ENCODE measurements at regions not wholly inside any gene's neighbourhood (a gene's known extent, or its start where the extent isn't known, plus 50 kb on each side); places are given as distances from the start of the nearest gene placed in this dataset.
"Not testable (repeated sequence)": the region's sequence is repeated elsewhere in the genome, so short reads cannot be mapped to it uniquely, and the experiment has no call there.

DNA sequence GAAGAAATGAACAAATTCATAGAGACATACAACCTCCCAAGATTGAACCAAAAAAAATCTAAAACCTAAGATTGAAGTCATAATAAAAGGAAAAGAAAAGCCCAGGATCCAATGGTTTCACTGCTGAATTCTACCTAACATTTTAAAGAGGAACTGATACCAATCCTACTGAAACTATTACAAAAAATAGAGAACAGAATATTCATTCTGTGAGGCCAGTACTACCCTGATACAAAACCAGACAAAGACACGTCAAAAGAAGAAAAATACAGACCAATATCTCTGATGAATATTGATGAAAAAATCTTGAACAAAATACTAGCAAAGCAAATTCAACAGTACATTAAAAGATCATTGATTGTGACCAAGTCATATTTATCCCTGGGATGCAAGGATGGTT lies 128.5 kb upstream of the STEAP1 start:
- no peak overlapping the region for H3K27ac ChIP-seq (ENCODE audit: low read depth, low read length)
- no peaks in the 10 kb centered on the region for H3K36me3 Mint-ChIP-seq
- no peak overlapping the region for H3K4me3 ChIP-seq (ENCODE audit: low read length)
- H3K4me3 Mint-ChIP-seq: no peak overlapping the region
- intact Hi-C loops (cut with micrococcal nuclease): no loop called here
- H3K9me3 ChIP-seq (ENCODE audit: control insufficient read depth in 2 of 3, low read length in 3 of 3): peaks cover 0 to 3% (median 0%) of the 10 kb centered on the region in 3 experiments
- ATAC-seq (no peak), DNase-seq (no peak)
- CTCF ChIA-PET: no interaction called here
- no peaks in the 10 kb centered on the region for H3K4me1 Mint-ChIP-seq
- H3K27ac Mint-ChIP-seq: no peak overlapping the region
- peaks cover 0 to 29% (median 5%) of the 10 kb centered on the region in 11 donors for H3K9me3 Mint-ChIP-seq
- no peaks in the 10 kb centered on the region for H3K27me3 ChIP-seq (ENCODE audit: control insufficient read depth in 2 of 2, insufficient read depth in 2 of 2, low read length in 2 of 2)
- POLR2A ChIA-PET: no interaction called here
- H3K36me3 ChIP-seq (ENCODE audit: control insufficient read depth in 2 of 3, insufficient read depth in 3 of 3, low read length in 3 of 3): no peaks in the 10 kb centered on the region
- H3K4me1 ChIP-seq (ENCODE audit: control insufficient read depth in 2 of 2, insufficient read depth in 2 of 2, low read length in 2 of 2): no peaks in the 10 kb centered on the region
- H3K27me3 Mint-ChIP-seq: no peaks in the 10 kb centered on the region

DNA sequence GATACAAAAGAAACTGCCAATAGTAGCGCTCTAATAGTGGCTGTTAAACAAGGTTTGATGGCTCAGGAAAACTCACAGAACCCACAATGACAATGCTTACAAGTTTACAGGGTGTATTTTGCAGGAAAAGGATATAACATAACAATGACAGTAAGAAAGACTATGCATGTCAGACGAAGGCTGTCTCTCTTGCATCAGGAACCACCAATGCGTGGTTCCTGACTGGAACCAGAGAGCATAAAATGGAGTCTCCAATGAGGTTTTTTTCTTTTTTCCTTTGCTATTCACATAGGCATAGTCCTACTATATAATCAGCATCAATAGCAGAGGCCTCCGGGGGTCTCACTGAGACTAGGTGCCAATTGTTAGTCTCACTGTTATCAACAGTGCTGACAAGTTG lies 120.4 kb upstream of the STEAP1 start:
- CTCF ChIA-PET: no interaction called here
- ATAC-seq: no peak
- intact Hi-C loops (cut with micrococcal nuclease): no loop called here

DNA sequence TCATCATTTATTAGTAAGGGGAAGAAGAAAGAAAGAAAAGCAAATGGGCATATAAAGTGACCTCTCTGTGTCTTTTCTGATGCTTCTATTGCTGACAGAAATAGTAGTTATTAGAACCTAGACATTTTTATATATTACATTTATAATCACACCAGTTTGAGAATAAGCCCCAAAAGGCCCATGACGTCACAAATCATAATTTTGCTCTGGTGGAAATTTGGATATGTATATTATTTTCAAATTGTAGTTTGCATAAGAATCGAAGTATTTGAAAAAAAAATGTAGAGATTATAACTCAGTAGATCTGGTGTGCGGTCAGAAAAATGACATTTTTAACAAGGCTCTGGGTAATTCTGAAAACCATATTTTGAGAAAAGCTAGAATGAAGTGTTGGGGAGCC lies 101.2 kb upstream of the STEAP1 start:
- Histone ChIP-seq H3K4me3 (ENCODE audit: low read length) (no peak overlapping the region), H3K4me1 (ENCODE audit: control insufficient read depth in 2 of 2, insufficient read depth in 2 of 2, low read length in 2 of 2) (no peaks in the 10 kb centered on the region), H3K36me3 (ENCODE audit: control insufficient read depth in 2 of 3, insufficient read depth in 3 of 3, low read length in 3 of 3) (no peaks in the 10 kb centered on the region), H3K27me3 (ENCODE audit: control insufficient read depth in 2 of 2, insufficient read depth in 2 of 2, low read length in 2 of 2) (no peaks in the 10 kb centered on the region), H3K27ac (ENCODE audit: low read depth, low read length) (no peak overlapping the region), H3K9me3 (ENCODE audit: control insufficient read depth in 2 of 3, low read length in 3 of 3) (no peaks in the 10 kb centered on the region)
- no peaks in the 10 kb centered on the region for H3K36me3 Mint-ChIP-seq
- no peaks in the 10 kb centered on the region for H3K4me1 Mint-ChIP-seq
- intact Hi-C loops (cut with micrococcal nuclease): no loop called here
- peaks cover 0 to 10% (median 3%) of the 10 kb centered on the region in 11 donors for H3K9me3 Mint-ChIP-seq
- ATAC-seq (no peak), DNase-seq (no peak)
- peaks cover 0 to 2% (median 0%) of the 10 kb centered on the region in 5 donors for H3K27me3 Mint-ChIP-seq
- ChIA-PET POLR2A (no interaction called here), CTCF (no interaction called here)
- H3K27ac Mint-ChIP-seq: no peak overlapping the region
- H3K4me3 Mint-ChIP-seq: no peak overlapping the region

More for the DNA sequence above, 120.4 kb upstream of the STEAP1 start:
- Histone ChIP-seq H3K4me3 (ENCODE audit: low read length) (no peak overlapping the region), H3K4me1 (ENCODE audit: control insufficient read depth in 2 of 2, insufficient read depth in 2 of 2, low read length in 2 of 2) (no peaks in the 10 kb centered on the region), H3K27me3 (ENCODE audit: control insufficient read depth in 2 of 2, insufficient read depth in 2 of 2, low read length in 2 of 2) (no peaks in the 10 kb centered on the region), H3K9me3 (ENCODE audit: control insufficient read depth in 2 of 3, low read length in 3 of 3) (no peaks in the 10 kb centered on the region), H3K27ac (ENCODE audit: low read depth, low read length) (no peak overlapping the region), H3K36me3 (ENCODE audit: control insufficient read depth in 2 of 3, insufficient read depth in 3 of 3, low read length in 3 of 3) (no peaks in the 10 kb centered on the region)
- no peak for DNase-seq
- Mint-ChIP-seq H3K27ac (no peak overlapping the region), H3K9me3 (peaks cover 0 to 6% (median 0%) of the 10 kb centered on the region in 11 donors), H3K27me3 (no peaks in the 10 kb centered on the region), H3K36me3 (no peaks in the 10 kb centered on the region), H3K4me3 (no peak overlapping the region), H3K4me1 (no peaks in the 10 kb centered on the region)
- POLR2A ChIA-PET: no interaction called here

DNA sequence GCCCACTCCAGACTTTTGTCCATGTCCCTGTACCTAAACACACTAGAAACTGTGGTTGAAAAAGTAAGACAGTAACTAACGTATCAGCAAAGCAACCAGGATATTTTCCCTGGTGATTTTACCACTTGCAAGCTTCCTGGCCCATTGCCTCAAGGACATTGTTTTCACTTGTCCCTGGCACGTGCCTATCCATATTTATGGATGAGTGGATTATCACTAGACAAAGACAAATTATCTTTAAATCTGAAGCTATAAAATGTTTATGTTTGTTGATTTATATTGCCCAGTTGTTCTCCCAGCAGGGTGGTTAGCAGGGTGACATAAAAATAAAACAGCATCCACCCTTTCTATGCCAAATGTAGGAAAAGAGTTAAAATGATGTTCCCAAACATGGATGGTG lies 93.2 kb upstream of the STEAP1 start:
- Mint-ChIP-seq H3K36me3 (no peaks in the 10 kb centered on the region), H3K27me3 (peaks cover 0 to 9% (median 5%) of the 10 kb centered on the region in 5 donors), H3K4me1 (no peaks in the 10 kb centered on the region), H3K4me3 (no peak overlapping the region), H3K9me3 (peaks cover 0 to 7% (median 0%) of the 10 kb centered on the region in 11 donors), H3K27ac (no peak overlapping the region)
- DNase-seq (no peak), ATAC-seq (no peak)
- H3K27me3 ChIP-seq (ENCODE audit: control insufficient read depth in 2 of 2, insufficient read depth in 2 of 2, low read length in 2 of 2): no peaks in the 10 kb centered on the region
- no peak overlapping the region for H3K4me3 ChIP-seq (ENCODE audit: low read length)
- H3K9me3 ChIP-seq (ENCODE audit: control insufficient read depth in 2 of 3, low read length in 3 of 3): no peaks in the 10 kb centered on the region
- ChIA-PET CTCF (no interaction called here), POLR2A (no interaction called here)
- intact Hi-C loops (cut with micrococcal nuclease): no loop called here
- H3K27ac ChIP-seq (ENCODE audit: low read depth, low read length): no peak overlapping the region
- H3K36me3 ChIP-seq (ENCODE audit: control insufficient read depth in 2 of 3, insufficient read depth in 3 of 3, low read length in 3 of 3): no peaks in the 10 kb centered on the region
- H3K4me1 ChIP-seq (ENCODE audit: control insufficient read depth in 2 of 2, insufficient read depth in 2 of 2, low read length in 2 of 2): no peaks in the 10 kb centered on the region

DNA sequence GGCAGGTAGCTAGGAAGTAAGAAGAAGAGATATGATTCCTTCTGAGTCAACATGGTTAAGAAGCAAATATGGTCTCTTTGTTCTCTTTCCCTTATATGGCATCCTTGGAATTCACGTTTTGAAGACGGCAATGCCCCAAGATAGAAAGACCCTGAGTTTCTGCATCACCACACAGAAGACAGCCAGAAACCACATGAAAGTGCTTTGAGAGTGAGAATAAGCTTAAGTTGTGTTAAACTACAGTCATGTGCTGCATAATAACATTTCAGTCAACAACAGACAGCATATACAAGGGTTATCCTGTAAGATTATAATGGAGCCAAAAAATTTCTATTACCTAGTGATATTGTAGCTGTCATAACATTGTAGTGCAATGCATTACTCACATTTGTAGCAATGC lies 89.9 kb upstream of the STEAP1 start:
- POLR2A ChIA-PET: no interaction called here

DNA sequence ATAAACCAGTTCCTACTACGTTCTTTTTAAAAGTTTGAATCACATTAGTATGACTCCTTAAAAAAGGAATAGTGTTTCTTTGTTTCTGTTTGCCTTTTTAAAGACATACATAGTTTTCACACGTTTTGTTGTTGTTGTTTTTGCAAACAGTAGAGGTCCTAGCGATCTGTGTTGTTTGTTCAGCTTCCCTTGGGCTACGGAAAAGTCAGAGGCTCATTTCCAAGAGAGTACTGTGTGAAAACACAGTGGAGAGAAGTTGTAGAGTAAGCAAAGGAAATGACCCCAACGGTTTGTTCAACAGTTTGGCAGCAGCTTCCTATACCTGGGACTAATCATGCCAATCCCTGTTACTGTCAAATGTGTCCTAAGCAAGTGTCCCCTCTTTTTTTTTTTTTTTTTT lies 87.1 kb upstream of the STEAP1 start:
- H3K4me3 ChIP-seq (ENCODE audit: low read length): no peak overlapping the region
- Mint-ChIP-seq H3K4me3 (no peak overlapping the region), H3K27me3 (peaks cover 0 to 28% (median 8%) of the 10 kb centered on the region in 5 donors), H3K4me1 (no peaks in the 10 kb centered on the region), H3K9me3 (peaks cover 0 to 7% (median 0%) of the 10 kb centered on the region in 11 donors), H3K36me3 (no peaks in the 10 kb centered on the region), H3K27ac (no peak overlapping the region)
- ChIA-PET CTCF (no interaction called here), POLR2A (no interaction called here)
- H3K9me3 ChIP-seq (ENCODE audit: control insufficient read depth in 2 of 3, low read length in 3 of 3): no peaks in the 10 kb centered on the region
- peaks cover 0 to 3% of the 10 kb centered on the region in 2 donors for H3K27me3 ChIP-seq (ENCODE audit: control insufficient read depth in 2 of 2, insufficient read depth in 2 of 2, low read length in 2 of 2)
- no peak for ATAC-seq
- DNase-seq: no peak
- no peaks in the 10 kb centered on the region for H3K36me3 ChIP-seq (ENCODE audit: control insufficient read depth in 2 of 3, insufficient read depth in 3 of 3, low read length in 3 of 3)
- no peaks in the 10 kb centered on the region for H3K4me1 ChIP-seq (ENCODE audit: control insufficient read depth in 2 of 2, insufficient read depth in 2 of 2, low read length in 2 of 2)
- intact Hi-C loops (cut with micrococcal nuclease): no loop called here
- H3K27ac ChIP-seq (ENCODE audit: low read depth, low read length): no peak overlapping the region

More for the DNA sequence above, 89.9 kb upstream of the STEAP1 start:
- H3K27me3 Mint-ChIP-seq: peaks cover 0 to 23% (median 8%) of the 10 kb centered on the region in 5 donors
- no peak overlapping the region for H3K4me3 ChIP-seq (ENCODE audit: low read length)
- DNase-seq (no peak), ATAC-seq (no peak)
- no peaks in the 10 kb centered on the region for H3K9me3 ChIP-seq (ENCODE audit: control insufficient read depth in 2 of 3, low read length in 3 of 3)
- intact Hi-C loops (cut with micrococcal nuclease): no loop called here
- no peaks in the 10 kb centered on the region for H3K4me1 Mint-ChIP-seq
- peaks cover 0 to 3% of the 10 kb centered on the region in 2 donors for H3K27me3 ChIP-seq (ENCODE audit: control insufficient read depth in 2 of 2, insufficient read depth in 2 of 2, low read length in 2 of 2)
- H3K4me1 ChIP-seq (ENCODE audit: control insufficient read depth in 2 of 2, insufficient read depth in 2 of 2, low read length in 2 of 2): no peaks in the 10 kb centered on the region
- H3K36me3 Mint-ChIP-seq: no peaks in the 10 kb centered on the region
- H3K27ac Mint-ChIP-seq: no peak overlapping the region
- no peak overlapping the region for H3K4me3 Mint-ChIP-seq
- H3K27ac ChIP-seq (ENCODE audit: low read depth, low read length): no peak overlapping the region
- CTCF ChIA-PET: no interaction called here
- peaks cover 0 to 7% (median 0%) of the 10 kb centered on the region in 11 donors for H3K9me3 Mint-ChIP-seq
- no peaks in the 10 kb centered on the region for H3K36me3 ChIP-seq (ENCODE audit: control insufficient read depth in 2 of 3, insufficient read depth in 3 of 3, low read length in 3 of 3)

DNA sequence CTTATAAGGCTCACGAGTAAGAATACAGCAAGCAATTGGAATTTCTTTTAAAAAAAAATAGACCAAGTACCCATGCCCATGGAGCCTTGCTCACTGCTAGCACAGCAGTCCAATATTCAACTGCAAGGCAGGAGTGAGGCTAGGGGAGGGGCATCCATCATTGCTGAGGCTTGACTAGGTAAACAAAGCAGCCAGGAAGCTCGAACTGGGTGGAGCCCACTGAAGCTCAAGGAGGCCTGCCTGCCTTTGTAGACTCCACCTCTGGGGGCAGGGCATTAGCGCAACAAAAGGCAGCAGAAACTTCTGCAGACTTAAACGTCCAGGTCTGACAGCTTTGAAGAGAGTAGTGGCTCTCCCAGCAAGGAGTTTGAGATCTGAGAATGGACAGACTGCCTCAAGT lies 84.0 kb upstream of the STEAP1 start:
- H3K36me3 Mint-ChIP-seq; POLR2A ChIA-PET; H3K9me3 ChIP-seq (ENCODE audit: control insufficient read depth in 2 of 3, low read length in 3 of 3); H3K27me3 ChIP-seq (ENCODE audit: control insufficient read depth in 2 of 2, insufficient read depth in 2 of 2, low read length in 2 of 2); H3K27ac ChIP-seq (ENCODE audit: low read depth, low read length); DNase-seq; H3K4me3 ChIP-seq (ENCODE audit: low read length); ATAC-seq; H3K4me1 Mint-ChIP-seq; H3K27ac Mint-ChIP-seq; H3K4me1 ChIP-seq (ENCODE audit: control insufficient read depth in 2 of 2, insufficient read depth in 2 of 2, low read length in 2 of 2); intact Hi-C loops (cut with micrococcal nuclease); H3K36me3 ChIP-seq (ENCODE audit: control insufficient read depth in 2 of 3, insufficient read depth in 3 of 3, low read length in 3 of 3); CTCF ChIA-PET; H3K4me3 Mint-ChIP-seq: not testable (repeated sequence)
- Mint-ChIP-seq H3K9me3 (peaks cover 0 to 10% (median 3%) of the 10 kb centered on the region in 11 donors), H3K27me3 (peaks cover 0 to 34% (median 15%) of the 10 kb centered on the region in 5 donors)
